GM19468 (cell line): ENCODE measurements at regions not wholly inside any gene's neighbourhood (a gene's known extent, or its start where the extent isn't known, plus 50 kb on each side); places are given as distances from the start of the nearest gene placed in this dataset.
"Not testable (repeated sequence)": the region's sequence is repeated elsewhere in the genome, so short reads cannot be mapped to it uniquely, and the experiment has no call there.

Source experiments
- ATAC-seq: cut with Tn5 transposase; IDR thresholded peaks from one replicate; pipeline ENCODE4 v1.9.1; 2021; ENCODE audit warnings: mild to moderate bottlenecking, moderate library complexity, moderate number of reproducible peaks; ENCODE audit not compliant: unreplicated experiment; ENCODE audit errors: extremely low read depth

GRCh38 chr7:94161476-94161875, 157.3 kb upstream of the BET1 start:
- ATAC-seq = no peak

- no peak for ATAC-seq
Observed at GRCh38 chr7:94169682-94170081, 165.5 kb upstream of the BET1 start.

GRCh38 chr7:94170836-94171235, 166.7 kb upstream of the BET1 start:
- ATAC-seq = peak; percentile 79

GRCh38 chr7:94173436-94173835, 169.3 kb upstream of the BET1 start:
- no peak for ATAC-seq

GRCh38 chr7:94174375-94174774, 170.2 kb upstream of the BET1 start:
- ATAC-seq = no peak

- ATAC-seq = no peak
Observed at GRCh38 chr7:94174956-94175355, 170.8 kb upstream of the BET1 start.

GRCh38 chr7:94176694-94177200, 172.6 kb upstream of the BET1 start:
- no peak for ATAC-seq

- no peak for ATAC-seq
Observed at GRCh38 chr7:94177441-94177840, 173.3 kb upstream of the BET1 start.

GRCh38 chr7:94178230-94178629, 174.1 kb upstream of the BET1 start:
- peak; percentile 91 for ATAC-seq

GRCh38 chr7:94179466-94179865, 175.3 kb upstream of the BET1 start:
- no peak for ATAC-seq

GRCh38 chr7:94182066-94182465, 177.9 kb upstream of the BET1 start:
- no peak for ATAC-seq

GRCh38 chr7:94182721-94183120, 178.6 kb upstream of the BET1 start:
- ATAC-seq = no peak

- ATAC-seq = no peak
Observed at GRCh38 chr7:94183289-94183749, 179.2 kb upstream of the BET1 start.

- no peak for ATAC-seq
Observed at GRCh38 chr7:94183891-94184290, 179.7 kb upstream of the BET1 start.

- no peak for ATAC-seq
Observed at GRCh38 chr7:94188350-94188749, 184.2 kb upstream of the BET1 start.

GRCh38 chr7:94190599-94191061, 186.5 kb upstream of the BET1 start:
- no peak for ATAC-seq

- not testable (repeated sequence) for ATAC-seq
Observed at GRCh38 chr7:94194426-94194825, 190.3 kb upstream of the BET1 start.

GRCh38 chr7:94195201-94195600, 191.0 kb upstream of the BET1 start:
- no peak for ATAC-seq

- ATAC-seq = no peak
Observed at GRCh38 chr7:94195813-94196212, 191.7 kb upstream of the BET1 start.

GRCh38 chr7:94205529-94205928, 189.2 kb upstream of the COL1A2 start:
- no peak for ATAC-seq

GRCh38 chr7:94206295-94206694, 188.4 kb upstream of the COL1A2 start:
- no peak for ATAC-seq

- ATAC-seq = no peak
Observed at GRCh38 chr7:94212160-94212559, 182.5 kb upstream of the COL1A2 start.
